Vagina (tissue), 2 donors: ENCODE measurements at regions not wholly inside any gene's neighbourhood (a gene's known extent, or its start where the extent isn't known, plus 50 kb on each side); places are given as distances from the start of the nearest gene placed in this dataset.

ENCODE experiments used
- DNase-seq, 2 donors: peaks; one replicate each; pipeline ENCODE4 v3.0.0-alpha.2; 2017; ENCODE audit errors: extremely low spot score in 2 of 2
- H3K27ac ChIP-seq: fragments of 200-600 bp; sonication (generic); one replicate; pipeline ENCODE4 v1.5.1; 2019
- H3K27me3 ChIP-seq: fragments of 200-600 bp; sonication (generic); one replicate; pipeline ENCODE4 v1.5.1; 2019
- H3K36me3 ChIP-seq, 2 donors: fragments of 200-600 bp; sonication (generic); one replicate each; pipeline ENCODE4 v1.5.1; 2017 to 2019
- H3K4me1 ChIP-seq: fragments of 200-600 bp; sonication (generic); one replicate; pipeline ENCODE4 v1.5.1; 2019
- H3K4me3 ChIP-seq, 2 donors: fragments of 200-600 bp; sonication (generic); 1 replicate in 1 of 2; 2 replicates in 1 of 2; pipeline ENCODE4 v1.5.1; 2016 to 2019
- H3K9me3 ChIP-seq: fragments of 200-600 bp; sonication (generic); one replicate; pipeline ENCODE4 v1.5.1; 2019
- POLR2A ChIP-seq, 2 donors: fragments of 450-650 bp; IDR thresholded peaks; one replicate each; pipeline ENCODE4 v1.6.1; 2017; ENCODE audit warnings: antibody characterized with exemption in 2 of 2, mild to moderate bottlenecking in 2 of 2, moderate library complexity in 2 of 2
- POLR2AphosphoS5 ChIP-seq, 2 donors: sonication (generic); formaldehyde crosslinking; IDR thresholded peaks; one replicate each; pipeline ENCODE4 v1.9.0; 2017; ENCODE audit warnings: antibody characterized with exemption in 2 of 2, mild to moderate bottlenecking in 2 of 2, low read depth in 1 of 2; ENCODE audit not compliant: insufficient read depth in 1 of 2
- intact Hi-C: fragments of 100-400 bp; cut with DNase I; formaldehyde crosslinking; loops from one replicate; pipeline ENCODE4 v1.15.1; 2023
- TF ChIP-seq, protein P1 (sequence below), 3 experiments: fragments of 450-650 bp in 2 of 3; fragments of 200-600 bp in 1 of 3; sonication (generic) in 1 of 3; IDR thresholded peaks; one replicate each; pipeline ENCODE4 v1.5.1; 2017 to 2019; ENCODE audit warnings: antibody characterized with exemption in 3 of 3, mild to moderate bottlenecking in 2 of 3, moderate library complexity in 2 of 3

DNA sequence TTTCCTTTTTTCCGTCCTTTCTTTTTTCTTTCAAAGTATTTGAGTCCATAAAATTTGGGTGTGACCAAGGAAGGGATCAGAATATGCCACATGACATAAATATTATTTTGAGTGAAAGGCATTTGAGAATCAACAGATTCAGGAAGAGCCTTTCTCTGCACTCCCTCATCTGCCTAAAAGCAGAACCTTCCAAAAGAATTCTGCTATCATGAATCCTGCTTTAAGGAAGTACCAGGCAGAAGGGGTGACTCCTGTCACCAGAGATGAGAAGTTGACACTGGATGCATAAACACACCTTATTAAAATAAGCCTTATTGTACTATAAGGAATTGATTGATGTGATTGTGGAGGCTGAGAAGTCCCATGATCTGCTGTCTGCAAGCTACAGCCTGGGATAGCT is 196.7 kb downstream of the SREK1 start:
- intact Hi-C loops, result no loop called here
- no peak overlapping the region for H3K4me3 ChIP-seq
- no peaks in the 10 kb centered on the region for H3K4me1 ChIP-seq
- no peaks in the 10 kb centered on the region for H3K9me3 ChIP-seq
- H3K27ac ChIP-seq, result no peak overlapping the region
- H3K27me3 ChIP-seq, result no peaks in the 10 kb centered on the region
- TF ChIP-seq, protein P1, sequence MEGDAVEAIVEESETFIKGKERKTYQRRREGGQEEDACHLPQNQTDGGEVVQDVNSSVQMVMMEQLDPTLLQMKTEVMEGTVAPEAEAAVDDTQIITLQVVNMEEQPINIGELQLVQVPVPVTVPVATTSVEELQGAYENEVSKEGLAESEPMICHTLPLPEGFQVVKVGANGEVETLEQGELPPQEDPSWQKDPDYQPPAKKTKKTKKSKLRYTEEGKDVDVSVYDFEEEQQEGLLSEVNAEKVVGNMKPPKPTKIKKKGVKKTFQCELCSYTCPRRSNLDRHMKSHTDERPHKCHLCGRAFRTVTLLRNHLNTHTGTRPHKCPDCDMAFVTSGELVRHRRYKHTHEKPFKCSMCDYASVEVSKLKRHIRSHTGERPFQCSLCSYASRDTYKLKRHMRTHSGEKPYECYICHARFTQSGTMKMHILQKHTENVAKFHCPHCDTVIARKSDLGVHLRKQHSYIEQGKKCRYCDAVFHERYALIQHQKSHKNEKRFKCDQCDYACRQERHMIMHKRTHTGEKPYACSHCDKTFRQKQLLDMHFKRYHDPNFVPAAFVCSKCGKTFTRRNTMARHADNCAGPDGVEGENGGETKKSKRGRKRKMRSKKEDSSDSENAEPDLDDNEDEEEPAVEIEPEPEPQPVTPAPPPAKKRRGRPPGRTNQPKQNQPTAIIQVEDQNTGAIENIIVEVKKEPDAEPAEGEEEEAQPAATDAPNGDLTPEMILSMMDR (IDR thresholded peaks at IDR 0.05), result no peak
- no peaks in the 10 kb centered on the region for H3K36me3 ChIP-seq
- no peak for DNase-seq

DNA sequence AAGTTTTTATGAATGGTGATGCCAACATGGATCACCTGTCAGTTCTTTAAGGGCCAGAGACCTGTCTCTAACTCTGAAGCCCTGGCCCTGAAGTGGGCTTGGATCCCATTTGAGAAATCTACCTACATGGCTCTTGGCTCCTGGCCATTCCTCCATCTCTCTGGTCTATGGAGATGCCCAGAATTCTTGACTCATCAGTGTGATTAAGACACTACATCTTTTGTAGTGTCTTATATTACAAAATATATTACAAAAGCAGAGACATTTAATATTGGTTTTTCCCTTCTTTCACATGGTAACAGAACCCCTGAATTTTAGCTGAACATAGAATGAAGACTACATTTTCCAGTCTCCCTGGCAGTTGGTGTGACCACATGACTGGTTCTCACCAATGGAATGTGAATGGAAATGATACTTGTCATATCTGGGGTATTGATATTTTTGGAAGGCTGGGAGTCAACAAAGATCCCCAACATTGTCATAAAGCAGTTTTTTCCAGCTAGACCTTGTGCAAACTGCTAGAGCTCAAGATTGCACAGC is 198.3 kb downstream of the SREK1 start:
- Histone ChIP-seq H3K36me3 (no peaks in the 10 kb centered on the region), H3K4me1 (no peaks in the 10 kb centered on the region), H3K27me3 (no peaks in the 10 kb centered on the region), H3K27ac (no peak overlapping the region), H3K4me3 (no peak overlapping the region), H3K9me3 (no peaks in the 10 kb centered on the region)
- intact Hi-C loops, result no loop called here
- TF ChIP-seq, protein P1 (IDR thresholded peaks at IDR 0.05), result no peak
- TF ChIP-seq POLR2A (IDR thresholded peaks at IDR 0.05) (no peak), POLR2AphosphoS5 (IDR thresholded peaks at IDR 0.05; ENCODE audit: insufficient read depth in 1 of 2, low read depth in 1 of 2) (no peak)
- no peak for DNase-seq

DNA sequence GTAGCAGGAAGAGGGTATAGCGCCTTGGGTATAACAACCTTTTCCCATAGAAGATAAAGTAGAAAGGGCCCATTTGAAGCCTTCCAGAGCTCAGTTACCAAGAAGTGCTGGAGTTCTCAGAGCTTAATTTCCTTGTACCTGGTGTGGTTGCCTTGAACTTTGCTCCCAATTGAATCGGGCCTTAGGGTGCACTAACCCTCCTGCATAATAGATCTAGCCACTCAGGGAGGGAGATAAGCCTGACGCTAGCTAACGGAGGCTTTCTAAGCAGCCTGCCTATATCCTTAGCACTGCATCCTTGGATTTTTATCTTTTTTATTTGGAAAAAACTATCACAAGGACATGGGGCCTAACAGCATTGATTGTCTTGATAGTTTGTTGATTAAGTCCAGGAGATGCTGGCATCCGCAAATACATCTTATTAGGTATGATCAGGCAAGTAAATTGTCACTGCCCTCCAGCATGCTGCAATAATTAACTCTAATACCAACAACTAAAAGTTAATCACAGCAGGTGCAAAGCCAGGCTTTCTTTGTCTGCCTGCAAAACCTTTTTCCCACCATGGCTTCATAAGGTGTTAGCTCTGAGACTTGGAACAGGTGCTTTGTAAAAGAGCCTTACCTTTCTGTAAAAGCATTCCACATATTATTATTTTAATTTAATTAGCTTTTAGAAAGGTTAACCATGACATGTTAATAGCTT is 199.4 kb downstream of the SREK1 start:
- Histone ChIP-seq H3K9me3 (no peaks in the 10 kb centered on the region), H3K27ac (no peak overlapping the region), H3K36me3 (no peaks in the 10 kb centered on the region), H3K4me3 (no peak overlapping the region), H3K27me3 (no peaks in the 10 kb centered on the region), H3K4me1 (no peaks in the 10 kb centered on the region)
- TF ChIP-seq POLR2AphosphoS5 (IDR thresholded peaks at IDR 0.05; ENCODE audit: insufficient read depth in 1 of 2, low read depth in 1 of 2) (no peak), POLR2A (IDR thresholded peaks at IDR 0.05) (no peak)
- TF ChIP-seq, protein P1 (IDR thresholded peaks at IDR 0.05), result no peak
- intact Hi-C loops, result no loop called here
- no peak for DNase-seq

DNA sequence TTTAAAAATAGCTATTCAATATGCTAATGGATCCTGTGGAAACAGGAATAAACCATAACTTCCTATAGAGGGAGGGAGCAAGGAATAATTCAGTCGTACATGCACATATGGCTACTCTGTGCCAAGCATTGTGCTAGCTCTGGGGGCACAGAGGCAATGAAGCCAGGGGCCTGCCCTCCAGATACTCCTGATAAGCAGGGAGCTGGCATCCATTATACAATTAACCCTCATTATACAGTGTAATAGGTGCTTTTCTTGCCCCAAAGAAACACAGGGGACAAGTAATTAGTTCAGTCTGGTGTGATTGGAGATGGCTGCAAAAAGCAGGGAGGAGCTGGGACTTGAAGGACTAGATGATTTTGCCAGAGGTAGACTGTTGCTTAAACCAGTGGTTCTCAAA is 200.4 kb downstream of the SREK1 start:
- no peaks in the 10 kb centered on the region for H3K27me3 ChIP-seq
- intact Hi-C loops, result no loop called here

DNA sequence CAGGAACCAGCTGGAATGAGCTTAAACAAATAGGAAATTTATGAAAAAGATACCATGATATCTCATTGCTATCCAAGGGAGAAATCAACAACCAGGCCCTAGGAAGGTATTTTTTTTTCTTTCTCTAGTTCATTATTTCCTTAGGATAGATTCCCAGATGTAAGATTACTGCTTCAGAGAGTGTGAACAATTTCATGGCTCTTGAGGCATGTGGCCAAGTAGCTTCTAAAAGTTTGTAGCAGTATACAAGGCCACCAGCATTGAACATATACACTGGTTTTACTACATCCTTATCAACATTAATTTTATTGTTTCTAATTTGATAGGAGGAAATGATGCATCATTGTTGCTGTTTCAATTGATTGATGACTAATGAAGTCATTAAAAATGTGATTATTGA is 201.2 kb downstream of the SREK1 start:
- intact Hi-C loops, result no loop called here
- no peak for DNase-seq
- no peak overlapping the region for H3K4me3 ChIP-seq
- H3K27ac ChIP-seq, result no peak overlapping the region
- H3K4me1 ChIP-seq, result no peaks in the 10 kb centered on the region
- TF ChIP-seq POLR2AphosphoS5 (IDR thresholded peaks at IDR 0.05; ENCODE audit: insufficient read depth in 1 of 2, low read depth in 1 of 2) (no peak), POLR2A (IDR thresholded peaks at IDR 0.05) (no peak)
- TF ChIP-seq, protein P1 (IDR thresholded peaks at IDR 0.05), result no peak
- no peaks in the 10 kb centered on the region for H3K9me3 ChIP-seq
- H3K36me3 ChIP-seq, result no peaks in the 10 kb centered on the region
- H3K27me3 ChIP-seq, result no peaks in the 10 kb centered on the region

More for the DNA sequence above, 200.4 kb downstream of the SREK1 start:
- Histone ChIP-seq H3K4me1 (no peaks in the 10 kb centered on the region), H3K27ac (no peak overlapping the region), H3K4me3 (no peak overlapping the region), H3K36me3 (no peaks in the 10 kb centered on the region), H3K9me3 (no peaks in the 10 kb centered on the region)
- TF ChIP-seq POLR2A (IDR thresholded peaks at IDR 0.05) (no peak), POLR2AphosphoS5 (IDR thresholded peaks at IDR 0.05; ENCODE audit: insufficient read depth in 1 of 2, low read depth in 1 of 2) (no peak)
- TF ChIP-seq, protein P1 (IDR thresholded peaks at IDR 0.05), result no peak
- no peak for DNase-seq
